Mesothelial cell of epicardium (in vitro differentiated cells): ENCODE measurements at regions not wholly inside any gene's neighbourhood (a gene's known extent, or its start where the extent isn't known, plus 50 kb on each side); places are given as distances from the start of the nearest gene placed in this dataset.
"Not testable (repeated sequence)": the region's sequence is repeated elsewhere in the genome, so short reads cannot be mapped to it uniquely, and the experiment has no call there.

Source experiments
- DNase-seq, 2 experiments: peaks; one replicate each; pipeline ENCODE4 v3.0.0; 2021; ENCODE audit warnings: low spot score in 2 of 2; ENCODE audit not compliant: unreplicated experiment in 2 of 2
- H3K27ac Mint-ChIP-seq: 2 replicates; pipeline ENCODE4 v1.8.0; 2021; ENCODE audit warnings: mixed read lengths
- H3K27me3 Mint-ChIP-seq: 2 replicates; pipeline ENCODE4 v1.8.0; 2021; ENCODE audit warnings: low read depth, mixed read lengths
- H3K36me3 Mint-ChIP-seq: 2 replicates; pipeline ENCODE4 v1.8.0; 2021; ENCODE audit warnings: mixed read lengths
- H3K4me1 Mint-ChIP-seq: 2 replicates; pipeline ENCODE4 v1.8.0; 2021; ENCODE audit warnings: mixed read lengths
- H3K4me3 Mint-ChIP-seq: 2 replicates; pipeline ENCODE4 v1.8.0; 2021; ENCODE audit warnings: mild to moderate bottlenecking, moderate library complexity, mixed read lengths
- H3K9me3 Mint-ChIP-seq: 2 replicates; pipeline ENCODE4 v1.8.0; 2021; ENCODE audit warnings: mixed read lengths
- CTCF ChIP-seq: fragments of 200-600 bp; sonication (generic); IDR thresholded peaks from one replicate; pipeline ENCODE4 v1.5.0; 2021; ENCODE audit warnings: antibody characterized with exemption; ENCODE audit not compliant: unreplicated experiment

GRCh38 chr9:119898316-119898715, 529.1 kb upstream of the BRINP1 start:
- H3K27ac Mint-ChIP-seq, result no peak overlapping the region
- peaks cover 9% of the 10 kb centered on the region for H3K9me3 Mint-ChIP-seq
- no peak overlapping the region for H3K4me3 Mint-ChIP-seq
- no peak for TF ChIP-seq CTCF
- DNase-seq, result no peak
- H3K27me3 Mint-ChIP-seq, result peaks cover 40% of the 10 kb centered on the region
- no peaks in the 10 kb centered on the region for H3K36me3 Mint-ChIP-seq
- no peaks in the 10 kb centered on the region for H3K4me1 Mint-ChIP-seq

GRCh38 chr9:119884438-119884837, 515.2 kb upstream of the BRINP1 start:
- TF ChIP-seq CTCF, result no peak
- DNase-seq, result no peak
- Mint-ChIP-seq H3K27me3 (peaks cover 14% of the 10 kb centered on the region), H3K36me3 (no peaks in the 10 kb centered on the region), H3K4me1 (peaks cover 5% of the 10 kb centered on the region), H3K27ac (peak overlapping the region; percentile 8), H3K9me3 (no peaks in the 10 kb centered on the region), H3K4me3 (no peak overlapping the region)

- Mint-ChIP-seq H3K27me3 (peaks cover 12% of the 10 kb centered on the region), H3K9me3 (no peaks in the 10 kb centered on the region), H3K36me3 (no peaks in the 10 kb centered on the region), H3K27ac (no peak overlapping the region), H3K4me1 (peaks cover 5% of the 10 kb centered on the region), H3K4me3 (no peak overlapping the region)
- no peak for TF ChIP-seq CTCF
- no peak for DNase-seq
These were observed 512.7 kb upstream of the BRINP1 start for GRCh38 chr9:119881898-119882297.

- Mint-ChIP-seq H3K27me3 (peaks cover 14% of the 10 kb centered on the region), H3K4me3 (no peak overlapping the region), H3K27ac (no peak overlapping the region), H3K9me3 (no peaks in the 10 kb centered on the region), H3K4me1 (peaks cover 5% of the 10 kb centered on the region), H3K36me3 (no peaks in the 10 kb centered on the region)
- no peak for TF ChIP-seq CTCF
- DNase-seq, result no peak
These were observed 511.1 kb upstream of the BRINP1 start for GRCh38 chr9:119880361-119880760.

- no peak for TF ChIP-seq CTCF
- Mint-ChIP-seq H3K27me3 (peaks cover 10% of the 10 kb centered on the region), H3K4me3 (no peak overlapping the region), H3K9me3 (no peaks in the 10 kb centered on the region), H3K36me3 (no peaks in the 10 kb centered on the region), H3K27ac (no peak overlapping the region), H3K4me1 (peaks cover 2% of the 10 kb centered on the region)
- no peak for DNase-seq
These were observed 508.1 kb upstream of the BRINP1 start for GRCh38 chr9:119877306-119877705.

GRCh38 chr9:119873877-119874276, 504.6 kb upstream of the BRINP1 start:
- Mint-ChIP-seq H3K27me3 (peaks cover 4% of the 10 kb centered on the region), H3K4me1 (peaks cover 2% of the 10 kb centered on the region), H3K9me3 (no peaks in the 10 kb centered on the region), H3K36me3 (no peaks in the 10 kb centered on the region), H3K27ac (no peak overlapping the region), H3K4me3 (no peak overlapping the region)
- TF ChIP-seq CTCF, result no peak
- DNase-seq, result no peak

GRCh38 chr9:119870251-119870650, 501.0 kb upstream of the BRINP1 start:
- DNase-seq, result not testable (repeated sequence)

More at GRCh38 chr9:119870251-119870650, 501.0 kb upstream of the BRINP1 start:
- H3K36me3 Mint-ChIP-seq, H3K27ac Mint-ChIP-seq, H3K4me3 Mint-ChIP-seq, H3K27me3 Mint-ChIP-seq, H3K4me1 Mint-ChIP-seq: not testable (repeated sequence)
- peaks cover 18% of the 10 kb centered on the region for H3K9me3 Mint-ChIP-seq
